HG03469 (cell line): ENCODE measurements at regions not wholly inside any gene's neighbourhood (a gene's known extent, or its start where the extent isn't known, plus 50 kb on each side); places are given as distances from the start of the nearest gene placed in this dataset.
"Not testable (repeated sequence)": the region's sequence is repeated elsewhere in the genome, so short reads cannot be mapped to it uniquely, and the experiment has no call there.

Source experiments
- ATAC-seq: cut with Tn5 transposase; IDR thresholded peaks from one replicate; pipeline ENCODE4 v1.9.1; 2021; ENCODE audit warnings: mild to moderate bottlenecking, moderate library complexity, moderate number of reproducible peaks; ENCODE audit not compliant: unreplicated experiment

- not testable (repeated sequence) for ATAC-seq
These were observed 155.3 kb downstream of the LAT start for GRCh38 chr16:29139901-29140855.

- ATAC-seq, result no peak
These were observed 154.5 kb downstream of the LAT start for GRCh38 chr16:29139261-29139802.

GRCh38 chr16:29138698-29139097 is 153.8 kb downstream of the LAT start:
- ATAC-seq, result not testable (repeated sequence)

GRCh38 chr16:29137894-29138662 is 153.2 kb downstream of the LAT start:
- not testable (repeated sequence) for ATAC-seq

GRCh38 chr16:29137461-29137860 is 152.6 kb downstream of the LAT start:
- not testable (repeated sequence) for ATAC-seq

- ATAC-seq, result not testable (repeated sequence)
These were observed 152.1 kb downstream of the LAT start for GRCh38 chr16:29136916-29137315.

GRCh38 chr16:29136046-29136696 is 151.3 kb downstream of the LAT start:
- not testable (repeated sequence) for ATAC-seq

- not testable (repeated sequence) for ATAC-seq
These were observed 150.2 kb downstream of the LAT start for GRCh38 chr16:29135098-29135497.

GRCh38 chr16:29133681-29134430 is 149.0 kb downstream of the LAT start:
- ATAC-seq, result not testable (repeated sequence)

- not testable (repeated sequence) for ATAC-seq
These were observed 148.0 kb downstream of the LAT start for GRCh38 chr16:29132869-29133268.

- ATAC-seq, result not testable (repeated sequence)
These were observed 147.6 kb downstream of the LAT start for GRCh38 chr16:29132444-29132843.

GRCh38 chr16:29130901-29131851 is 146.3 kb downstream of the LAT start:
- ATAC-seq, result not testable (repeated sequence)

- ATAC-seq, result not testable (repeated sequence)
These were observed 145.4 kb downstream of the LAT start for GRCh38 chr16:29130131-29130711.

GRCh38 chr16:29129458-29130038 is 144.7 kb downstream of the LAT start:
- ATAC-seq, result not testable (repeated sequence)

GRCh38 chr16:29128732-29129457 is 144.0 kb downstream of the LAT start:
- ATAC-seq, result not testable (repeated sequence)

- ATAC-seq, result not testable (repeated sequence)
These were observed 143.1 kb downstream of the LAT start for GRCh38 chr16:29127806-29128420.

GRCh38 chr16:29126616-29127015 is 141.8 kb downstream of the LAT start:
- ATAC-seq, result no peak
